SIG-M5 treated with dmso at 0.1 percent for 504 hours (cell line): ENCODE measurements at regions not wholly inside any gene's neighbourhood (a gene's known extent, or its start where the extent isn't known, plus 50 kb on each side); places are given as distances from the start of the nearest gene placed in this dataset.

Experiments used
- DNase-seq: peaks from one replicate; lab custom pipeline; 2025; ENCODE audit not compliant: unreplicated experiment; lab: John Stamatoyannopoulos, UW

- no peak for DNase-seq
Measured at GRCh38 chr13:22703601-22704209, 477.1 kb upstream of the SGCG start.

DNA sequence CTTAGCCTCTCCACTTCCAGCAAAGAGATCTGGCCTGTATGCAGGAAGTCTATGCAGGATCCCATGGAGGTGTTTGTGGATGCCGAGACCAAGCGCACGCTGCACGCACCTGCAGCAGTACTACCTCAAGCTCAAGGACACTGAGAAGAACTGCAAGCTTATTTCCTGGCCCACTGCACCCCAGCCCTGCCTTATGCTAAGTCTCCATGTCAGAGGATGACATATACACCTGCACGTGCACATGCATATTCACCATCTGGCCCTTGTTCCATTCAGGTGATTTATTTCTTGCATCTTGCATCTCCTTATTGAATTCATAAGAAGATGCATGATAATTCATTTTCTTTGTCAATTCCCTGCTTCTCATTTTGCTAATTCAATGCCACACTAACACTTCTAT lies 472.8 kb upstream of the SGCG start:
- no peak for DNase-seq

DNA sequence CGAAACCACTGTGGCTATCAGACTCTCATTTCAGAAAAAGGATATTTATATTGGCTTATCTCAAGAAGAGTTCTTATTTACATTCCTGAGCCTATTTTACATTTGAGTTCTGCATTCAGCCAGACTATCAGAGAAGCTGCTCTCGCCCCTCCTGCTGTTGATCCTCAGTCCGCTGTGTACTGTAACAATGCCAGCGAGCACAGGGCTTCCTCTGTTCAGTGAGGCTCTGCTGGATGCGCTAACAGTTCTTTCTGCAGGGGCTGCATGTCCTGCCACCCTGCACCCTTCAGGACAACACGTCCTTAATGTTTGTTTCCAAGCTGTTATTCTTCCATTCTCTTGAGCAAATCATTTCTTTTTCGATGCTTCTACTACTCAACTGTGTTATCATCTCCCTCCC lies 463.7 kb upstream of the SGCG start:
- no peak for DNase-seq

- DNase-seq, result no peak
Measured at GRCh38 chr13:22726726-22727125, 454.1 kb upstream of the SGCG start.

DNA sequence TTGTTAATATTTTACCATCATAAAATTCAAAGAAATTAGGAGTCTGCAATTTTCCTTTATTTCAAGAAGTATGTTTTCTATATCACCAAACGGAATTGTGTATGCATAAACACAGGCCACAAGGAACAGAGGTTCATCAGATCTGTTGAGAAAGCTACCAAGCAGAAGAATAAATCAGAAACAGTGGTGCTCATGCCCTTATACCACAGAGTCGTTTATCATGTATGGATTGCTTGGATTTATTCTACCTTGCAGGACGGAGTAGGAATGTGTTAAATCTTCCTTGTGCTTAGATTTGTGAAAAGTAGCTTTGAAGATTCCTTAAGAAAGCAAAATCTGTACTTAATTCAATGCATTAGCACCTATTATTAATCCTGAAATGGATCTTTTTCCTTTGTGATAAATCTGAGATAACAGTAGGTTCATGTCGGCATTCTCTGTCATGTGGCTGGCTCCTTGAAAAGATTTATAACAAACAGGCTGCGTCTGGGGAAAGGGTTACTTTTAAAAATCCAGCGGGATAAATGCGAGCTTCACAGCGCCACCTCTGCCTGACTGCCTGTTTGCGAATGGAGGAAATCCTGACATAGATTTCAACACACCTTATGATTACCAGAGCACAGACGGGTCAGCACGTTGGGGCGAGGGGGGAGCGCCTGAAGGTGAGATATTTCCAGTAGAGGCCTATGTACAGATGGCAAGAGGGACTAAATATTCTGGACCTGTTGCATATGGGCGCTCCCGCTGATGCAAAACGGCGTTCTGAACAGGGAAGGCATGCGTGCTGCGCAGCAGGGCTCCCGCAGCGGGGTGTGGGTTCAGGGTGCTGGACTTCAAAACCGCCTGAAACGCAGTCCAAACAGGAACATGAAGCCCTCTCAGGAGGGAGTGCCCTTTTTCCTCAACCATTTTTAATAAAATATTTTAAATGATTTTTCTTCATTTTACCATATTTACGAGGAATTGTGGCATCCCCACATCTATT lies 445.5 kb upstream of the SGCG start:
- no peak for DNase-seq

GRCh38 chr13:22736084-22736767 lies 444.6 kb upstream of the SGCG start:
- no peak for DNase-seq

GRCh38 chr13:22736768-22737092 lies 444.0 kb upstream of the SGCG start:
- no peak for DNase-seq

- DNase-seq, result no peak
Measured at GRCh38 chr13:22738357-22738756, 442.4 kb upstream of the SGCG start.

DNA sequence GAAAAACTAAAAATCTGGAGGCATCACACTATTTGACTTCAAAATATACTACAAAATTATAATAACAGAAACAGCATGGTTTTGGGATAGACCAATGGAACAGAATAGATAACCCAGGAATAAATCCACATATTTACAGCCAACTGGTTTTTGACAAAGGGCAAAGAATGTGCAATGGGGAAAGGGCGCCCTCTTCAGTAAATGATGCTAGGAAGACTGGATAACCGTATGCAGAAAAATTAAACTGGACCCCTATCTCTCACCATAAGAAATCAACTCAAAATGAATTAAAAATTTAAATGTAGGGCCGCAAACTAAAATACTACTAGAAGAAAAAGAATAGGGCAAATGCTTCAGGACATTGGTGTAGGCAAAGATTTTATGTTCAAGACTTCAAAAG lies 440.5 kb upstream of the SGCG start:
- no peak for DNase-seq

DNA sequence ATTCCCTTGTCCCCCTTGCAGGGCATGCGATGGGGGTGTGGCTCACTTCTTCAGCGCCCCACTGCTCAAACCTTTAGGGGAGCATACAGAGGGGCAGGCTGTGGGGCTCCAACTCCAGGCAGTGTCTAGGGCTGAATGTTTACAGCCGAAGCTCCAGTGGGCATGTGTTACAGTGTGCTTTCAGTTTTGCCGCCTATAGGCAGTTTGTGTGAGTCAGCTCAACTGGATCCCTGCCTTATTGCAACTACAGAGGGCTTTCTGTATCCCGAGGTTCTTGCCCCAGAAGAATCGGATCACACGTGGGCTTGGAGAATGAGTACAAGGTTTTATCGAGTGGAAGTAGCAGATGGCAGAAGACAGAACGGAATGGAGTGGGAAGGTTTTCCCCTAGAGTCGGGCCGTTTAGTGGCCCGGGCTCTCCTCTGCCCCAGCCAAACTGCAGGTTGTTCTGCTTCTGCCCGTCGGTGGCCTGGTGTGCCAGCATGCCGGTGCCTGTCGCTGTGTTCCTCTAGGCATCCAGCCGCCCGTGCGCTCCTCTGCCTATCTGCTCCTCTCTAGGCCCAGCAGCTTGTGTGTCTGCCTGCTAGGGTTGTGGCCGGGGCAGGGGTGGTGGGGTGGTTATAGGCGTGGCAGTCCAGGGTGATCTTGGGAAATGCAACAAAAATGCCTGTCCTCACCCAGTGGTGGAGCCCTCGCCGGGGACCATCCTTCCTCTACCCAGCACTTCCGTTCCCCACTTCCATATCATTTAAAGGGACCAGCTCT lies 435.9 kb upstream of the SGCG start:
- no peak for DNase-seq

- no peak for DNase-seq
Measured at GRCh38 chr13:22748866-22749577, 431.8 kb upstream of the SGCG start.

DNA sequence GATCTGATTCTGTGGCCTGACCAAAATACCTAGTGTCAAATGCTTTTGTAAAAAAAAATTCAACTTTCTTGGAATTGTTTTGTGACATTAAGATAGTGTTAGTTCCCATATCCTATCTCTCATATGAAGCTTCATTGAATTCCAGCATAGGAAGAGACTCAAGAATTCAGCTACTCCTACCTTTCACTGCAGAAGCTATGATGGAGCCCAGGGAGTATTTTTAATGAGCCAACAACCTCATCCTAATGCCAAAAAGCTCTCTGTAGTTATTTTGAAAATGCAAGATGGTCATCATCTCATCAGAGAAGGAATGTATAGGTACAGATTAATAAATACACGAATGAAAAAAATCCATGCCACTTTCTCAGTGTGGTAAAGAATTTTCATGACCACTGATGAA lies 431.2 kb upstream of the SGCG start:
- no peak for DNase-seq

DNA sequence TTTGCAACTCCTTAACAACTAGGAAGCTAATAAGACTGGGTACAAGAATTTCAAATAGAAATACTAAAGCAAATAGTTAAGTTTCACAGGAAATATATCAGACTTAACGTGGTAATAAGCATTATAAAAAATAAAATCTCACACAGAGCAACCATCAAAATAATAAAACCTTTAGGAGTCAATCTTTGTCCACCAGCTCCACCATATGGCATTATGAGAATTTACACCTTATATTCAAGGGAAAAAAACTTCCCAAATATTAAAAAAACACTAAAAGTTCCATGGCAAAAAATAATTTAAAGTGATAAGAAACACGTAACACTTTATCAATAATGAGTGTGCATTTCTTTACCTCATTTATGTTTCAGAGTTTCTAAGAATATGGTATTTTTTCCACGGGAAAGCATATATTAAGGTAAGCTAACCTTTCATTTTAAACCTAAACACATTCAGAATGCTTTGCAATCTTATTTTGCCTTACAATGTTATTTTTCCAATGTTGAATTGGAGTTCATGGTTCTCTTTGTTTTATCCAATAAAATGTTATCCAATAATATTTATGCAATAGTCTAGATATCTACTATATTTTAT lies 423.2 kb upstream of the SGCG start:
- DNase-seq, result peak; percentile 6

DNA sequence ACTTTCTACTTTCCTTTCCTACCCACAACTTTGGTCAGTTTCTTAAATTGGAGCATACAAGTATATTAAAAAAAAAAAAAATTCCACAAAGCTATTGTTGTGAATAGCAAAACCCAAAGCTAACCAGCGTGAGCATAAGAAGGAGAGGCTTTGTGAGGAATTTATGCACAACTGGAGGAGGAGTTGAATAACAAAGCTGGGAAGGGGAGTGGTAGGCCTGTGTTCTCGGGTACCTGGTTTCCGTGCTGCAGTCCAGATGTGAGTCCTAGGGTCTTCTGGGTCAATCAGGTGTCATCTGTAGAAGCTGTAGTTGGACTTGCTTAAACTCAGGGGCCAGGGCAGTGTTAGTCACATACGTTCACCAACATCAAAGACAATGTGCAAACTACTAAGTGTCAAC lies 422.5 kb upstream of the SGCG start:
- no peak for DNase-seq

DNA sequence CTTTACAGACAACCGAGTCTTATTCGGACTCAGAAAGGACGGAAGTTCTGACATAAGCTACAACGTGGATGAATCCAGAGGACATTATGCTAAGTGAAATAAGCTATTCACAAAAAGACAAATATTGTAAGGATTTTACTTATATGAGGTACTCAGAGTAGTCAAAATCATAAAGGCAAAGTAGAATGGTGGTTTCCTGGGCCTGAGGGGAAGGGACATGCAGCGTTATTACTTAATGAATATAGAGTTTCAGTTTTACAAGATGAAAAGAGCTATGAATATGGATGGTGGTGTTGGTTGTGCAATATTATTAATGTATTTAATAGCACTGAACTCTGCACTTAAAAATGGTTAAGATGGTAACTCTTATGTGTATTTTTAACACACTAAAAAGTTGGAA lies 419.1 kb upstream of the SGCG start:
- no peak for DNase-seq

GRCh38 chr13:22765547-22765946 lies 415.2 kb upstream of the SGCG start:
- DNase-seq, result no peak

- no peak for DNase-seq
Measured at GRCh38 chr13:22770891-22771290, 409.9 kb upstream of the SGCG start.

DNA sequence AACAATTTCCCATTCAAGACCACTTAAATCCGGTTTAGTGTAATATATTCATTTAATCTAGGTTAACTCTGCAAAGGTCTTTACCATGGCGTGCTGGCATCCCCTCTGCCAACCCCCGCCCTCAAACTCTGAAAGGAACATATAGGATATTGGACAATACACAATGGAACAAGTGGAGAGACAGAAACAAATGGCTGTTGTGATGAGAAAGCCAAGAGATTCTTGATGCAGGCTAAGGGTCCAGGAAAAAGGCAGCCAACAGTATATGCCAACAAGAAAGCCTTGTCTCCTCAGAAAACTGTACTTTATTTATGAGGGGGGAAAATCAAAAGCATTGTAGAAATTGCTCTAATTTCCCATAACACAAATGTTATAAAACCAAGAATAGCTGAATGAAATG lies 407.3 kb upstream of the SGCG start:
- no peak for DNase-seq

- DNase-seq, result no peak
Measured at GRCh38 chr13:22776394-22777186, 404.2 kb upstream of the SGCG start.

- no peak for DNase-seq
Measured at GRCh38 chr13:22777207-22777606, 403.6 kb upstream of the SGCG start.
